Endothelial cell of umbilical vein (primary cell): ENCODE measurements at regions not wholly inside any gene's neighbourhood (a gene's known extent, or its start where the extent isn't known, plus 50 kb on each side); places are given as distances from the start of the nearest gene placed in this dataset.

Experiments used
- BruUV-seq: library from RNA; stranded (reverse); fragments of 400-500 nt; replicated peaks from 2 replicates; lab custom pipeline; 2021; lab: Mats Ljungman, UMichigan
- CTCF ChIA-PET: fragments of 300-600, 350-600 bp; sonication (Branson Sonifier 250); formaldehyde crosslinking; loops from one replicate; lab custom pipeline; 2021; ENCODE audit warnings: antibody characterized with exemption, inconsistent platforms; lab: Charles Lee
- POLR2A ChIA-PET: fragments of 300-600, 350-600 bp; sonication (Branson Sonifier 250); formaldehyde crosslinking; loops from one replicate; lab custom pipeline; 2021; ENCODE audit warnings: antibody characterized with exemption, inconsistent platforms; lab: Charles Lee
- DNase-seq: peaks from one replicate; pipeline ENCODE4 v3.0.0-alpha.2; 2011; ENCODE audit warnings: low read depth, low spot score
- FAIRE-seq: peaks from 2 replicates; lab custom pipeline; 2011; peaks lifted over from hg19 to GRCh38; lab: Jason Lieb, UNC
- H2AFZ ChIP-seq: 2 replicates; pipeline ENCODE4 v1.6.0; 2012; ENCODE audit warnings: low read depth, low read length, control low read depth, inconsistent platforms
- H3K27ac ChIP-seq: 2 replicates; pipeline ENCODE4 v1.5.1; 2011; ENCODE audit warnings: low read depth, mild to moderate bottlenecking, control low read depth, low read length, moderate library complexity; ENCODE audit not compliant: insufficient read depth
- H3K27me3 ChIP-seq, 2 experiments: 2 replicates each; pipeline versions ENCODE4 v1.6.0 to v1.6.1; 2011; ENCODE audit warnings: low read length in 2 of 2, mixed read lengths in 1 of 2; ENCODE audit not compliant: control insufficient read depth in 2 of 2, insufficient read depth in 2 of 2
- H3K36me3 ChIP-seq, 2 experiments: 2 replicates in 1 of 2; 3 replicates in 1 of 2; pipeline ENCODE4 v1.5.1; 2011; ENCODE audit warnings: low read length in 2 of 2, mild to moderate bottlenecking in 1 of 2, moderate library complexity in 1 of 2; ENCODE audit not compliant: control insufficient read depth in 2 of 2, insufficient read depth in 2 of 2; ENCODE audit errors: extremely low read depth in 1 of 2
- H3K4me1 ChIP-seq: 3 replicates; pipeline ENCODE4 v1.5.1; 2011; ENCODE audit warnings: mild to moderate bottlenecking, low read length; ENCODE audit not compliant: control insufficient read depth, insufficient read depth; ENCODE audit errors: extremely low read depth
- H3K4me2 ChIP-seq: 2 replicates; pipeline ENCODE4 v1.6.1; 2011; ENCODE audit warnings: low read length, control low read depth, mixed read lengths; ENCODE audit not compliant: insufficient read depth
- H3K4me3 ChIP-seq, 3 experiments: fragments of 200-600 bp in 1 of 3; sonication (generic), shearing (Covaris generic) in 1 of 3; replicated peaks in 1 of 3; 2 replicates each; pipeline ENCODE4 v1.5.1; 2011 to 2016; ENCODE audit warnings: control low read depth in 3 of 3, low read length in 3 of 3, mild to moderate bottlenecking in 2 of 3, inconsistent platforms in 1 of 3, low read depth in 1 of 3, moderate library complexity in 1 of 3; ENCODE audit not compliant: insufficient read depth in 1 of 3
- H3K79me2 ChIP-seq: 2 replicates; pipeline ENCODE4 v1.6.0; 2012; ENCODE audit warnings: low read length, inconsistent platforms; ENCODE audit not compliant: control insufficient read depth, insufficient read depth
- H3K9ac ChIP-seq: replicated peaks from 2 replicates; pipeline ENCODE3; 2011; ENCODE audit warnings: low read length, control low read depth; ENCODE audit not compliant: insufficient read depth; ENCODE audit errors: extremely low read depth
- H3K9me1 ChIP-seq: replicated peaks from 3 replicates; pipeline ENCODE4 v1.6.0; 2011; ENCODE audit warnings: mild to moderate bottlenecking, low read length; ENCODE audit not compliant: control insufficient read depth, insufficient read depth; ENCODE audit errors: extremely low read depth
- H3K9me3 ChIP-seq: replicated peaks from 2 replicates; pipeline ENCODE4 v1.5.1; 2012; ENCODE audit warnings: low read length, inconsistent platforms; ENCODE audit not compliant: control insufficient read depth, insufficient read depth
- H4K20me1 ChIP-seq: replicated peaks from 2 replicates; pipeline ENCODE3; 2011; ENCODE audit warnings: mild to moderate bottlenecking, low read length; ENCODE audit not compliant: control insufficient read depth, insufficient read depth; ENCODE audit errors: extremely low read depth
- EZH2 ChIP-seq: IDR thresholded peaks from 2 replicates; pipeline ENCODE4 v1.6.1; 2012; ENCODE audit warnings: borderline replicate concordance, low read depth, mild to moderate bottlenecking, moderate library complexity, low read length, inconsistent platforms; ENCODE audit not compliant: severe bottlenecking
- GATA2 ChIP-seq: IDR thresholded peaks from 2 replicates; pipeline ENCODE4 v1.7.0; 2011; ENCODE audit warnings: low read depth, mild to moderate bottlenecking, moderate library complexity, mixed read lengths, low read length; ENCODE audit not compliant: insufficient read length, insufficient read depth
- JUN ChIP-seq: IDR thresholded peaks from 2 replicates; pipeline ENCODE4 v1.6.1; 2011; ENCODE audit warnings: borderline replicate concordance, low read depth; ENCODE audit not compliant: insufficient read length, insufficient read depth
- MYC ChIP-seq: IDR thresholded peaks from one replicate; pipeline ENCODE4 v1.6.1; 2011; ENCODE audit warnings: mild to moderate bottlenecking, low read depth, low read length
- POLR2A ChIP-seq: IDR thresholded peaks from 2 replicates; pipeline ENCODE4 v1.6.1; 2012; ENCODE audit warnings: low read depth, mild to moderate bottlenecking, control low read depth, low read length
- POLR2AphosphoS5 ChIP-seq: IDR thresholded peaks from 2 replicates; pipeline ENCODE4 v1.6.1; 2012; ENCODE audit warnings: low read depth, mild to moderate bottlenecking, control low read depth, low read length, moderate library complexity; ENCODE audit not compliant: insufficient read depth
- dilution Hi-C: fragments of 300-500 bp; cut with MboI; formaldehyde crosslinking; loops from one replicate; pipeline ENCODE4 v1.15.0; 2019; ENCODE audit warnings: low sequenced_read_pairs; ENCODE audit not compliant: extremely low pct_ligation_motif_present
- intact Hi-C: fragments of 100-400 bp; cut with micrococcal nuclease; formaldehyde crosslinking; loops from one replicate; pipeline ENCODE4 v1.10.0; 2022
- TF ChIP-seq, protein P1 (sequence below), 2 donors: IDR thresholded peaks; 1 replicate in 1 of 2; 2 replicates in 1 of 2; pipeline ENCODE4 v1.5.1; 2011; ENCODE audit warnings: low read length in 2 of 2, mild to moderate bottlenecking in 2 of 2, moderate library complexity in 2 of 2, control low read depth in 1 of 2, inconsistent platforms in 1 of 2, low read depth in 1 of 2; ENCODE audit not compliant: insufficient read depth in 1 of 2; ENCODE audit errors: extremely low read depth in 1 of 2
- TF ChIP-seq, protein P2 (sequence below): IDR thresholded peaks from 2 replicates; pipeline ENCODE4 v1.6.1; 2011; ENCODE audit not compliant: insufficient read depth, insufficient read length

DNA sequence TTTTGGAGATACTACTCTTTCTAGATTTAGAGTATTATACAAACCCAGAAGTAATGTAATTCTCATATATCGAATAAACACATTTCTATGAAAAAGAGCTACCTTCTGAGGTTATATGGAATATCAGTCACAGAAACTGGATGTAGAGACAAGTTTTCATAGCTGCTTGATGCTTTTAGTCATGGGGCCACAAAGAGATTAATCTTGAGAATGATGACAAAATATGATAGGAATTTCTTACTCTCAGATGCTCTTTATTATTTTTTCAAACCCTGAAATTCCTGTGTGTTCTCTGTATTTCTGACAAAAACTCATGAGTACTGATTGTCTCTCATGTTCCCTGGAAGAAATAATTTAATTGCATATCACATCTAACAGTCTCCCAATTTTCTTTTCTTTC lies 662.5 kb downstream of the RAPGEF2 start:
- TF ChIP-seq POLR2A, result no peak
- no peak for TF ChIP-seq MYC
- no peak for TF ChIP-seq POLR2AphosphoS5
- TF ChIP-seq, protein P1, sequence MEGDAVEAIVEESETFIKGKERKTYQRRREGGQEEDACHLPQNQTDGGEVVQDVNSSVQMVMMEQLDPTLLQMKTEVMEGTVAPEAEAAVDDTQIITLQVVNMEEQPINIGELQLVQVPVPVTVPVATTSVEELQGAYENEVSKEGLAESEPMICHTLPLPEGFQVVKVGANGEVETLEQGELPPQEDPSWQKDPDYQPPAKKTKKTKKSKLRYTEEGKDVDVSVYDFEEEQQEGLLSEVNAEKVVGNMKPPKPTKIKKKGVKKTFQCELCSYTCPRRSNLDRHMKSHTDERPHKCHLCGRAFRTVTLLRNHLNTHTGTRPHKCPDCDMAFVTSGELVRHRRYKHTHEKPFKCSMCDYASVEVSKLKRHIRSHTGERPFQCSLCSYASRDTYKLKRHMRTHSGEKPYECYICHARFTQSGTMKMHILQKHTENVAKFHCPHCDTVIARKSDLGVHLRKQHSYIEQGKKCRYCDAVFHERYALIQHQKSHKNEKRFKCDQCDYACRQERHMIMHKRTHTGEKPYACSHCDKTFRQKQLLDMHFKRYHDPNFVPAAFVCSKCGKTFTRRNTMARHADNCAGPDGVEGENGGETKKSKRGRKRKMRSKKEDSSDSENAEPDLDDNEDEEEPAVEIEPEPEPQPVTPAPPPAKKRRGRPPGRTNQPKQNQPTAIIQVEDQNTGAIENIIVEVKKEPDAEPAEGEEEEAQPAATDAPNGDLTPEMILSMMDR (IDR thresholded peaks at IDR 0.05; ENCODE audit: extremely low read depth in 1 of 2, insufficient read depth in 1 of 2, low read depth in 1 of 2, low read length in 2 of 2), result no peak
- no peak for TF ChIP-seq JUN
- TF ChIP-seq, protein P2, sequence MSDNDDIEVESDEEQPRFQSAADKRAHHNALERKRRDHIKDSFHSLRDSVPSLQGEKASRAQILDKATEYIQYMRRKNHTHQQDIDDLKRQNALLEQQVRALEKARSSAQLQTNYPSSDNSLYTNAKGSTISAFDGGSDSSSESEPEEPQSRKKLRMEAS, result no peak
- no peak for TF ChIP-seq EZH2
- TF ChIP-seq GATA2, result no peak
- dilution Hi-C loops, result no loop called here
- no TSS peak for BruUV-seq
- Histone ChIP-seq H3K4me3 (no peak overlapping the region), H3K4me1 (no peaks in the 10 kb centered on the region), H3K9me3 (no peaks in the 10 kb centered on the region), H2AFZ (no peak overlapping the region), H3K27me3 (no peaks in the 10 kb centered on the region), H3K36me3 (no peaks in the 10 kb centered on the region), H3K79me2 (no peaks in the 10 kb centered on the region), H3K9ac (no peak overlapping the region), H3K9me1 (no peaks in the 10 kb centered on the region), H3K4me2 (no peak overlapping the region), H4K20me1 (no peaks in the 10 kb centered on the region), H3K27ac (no peak overlapping the region)
- intact Hi-C loops, result no loop called here
- FAIRE-seq (no peak), DNase-seq (no peak)
- CTCF ChIA-PET, result interaction anchor here (0.8 to 2.2 kb wide), 10 partner anchors 9 to 278 kb away, joined by 3 to 14 read pairs (median 3); no protein-coding TSS in a partner anchor
- POLR2A ChIA-PET, result no interaction called here
